Peyer's patch (tissue), 4 donors: ENCODE measurements at regions not wholly inside any gene's neighbourhood (a gene's known extent, or its start where the extent isn't known, plus 50 kb on each side); places are given as distances from the start of the nearest gene placed in this dataset.

Experiments used
- DNase-seq, 3 donors: peaks; one replicate each; pipeline ENCODE4 v3.0.0-alpha.2; 2017 to 2019
- H3K27ac ChIP-seq, 4 donors: fragments of 200-600 bp; sonication (generic); one replicate each; pipeline ENCODE4 v1.5.1; 2016 to 2019
- H3K27me3 ChIP-seq, 2 donors: fragments of 200-600 bp; sonication (generic); one replicate each; pipeline ENCODE4 v1.5.1; 2019
- H3K36me3 ChIP-seq, 3 donors: fragments of 200-600 bp; sonication (generic); one replicate each; pipeline ENCODE4 v1.5.1; 2016 to 2019
- H3K4me1 ChIP-seq, 4 donors: fragments of 200-600 bp; sonication (generic); one replicate each; pipeline ENCODE4 v1.5.1; 2016 to 2019
- H3K4me3 ChIP-seq, 4 donors: fragments of 200-600 bp; sonication (generic); 1 replicate in 3 of 4; 2 replicates in 1 of 4; pipeline ENCODE4 v1.5.1; 2016 to 2019; ENCODE audit warnings: mild to moderate bottlenecking in 1 of 4
- H3K9me3 ChIP-seq, 4 donors: fragments of 200-600 bp; sonication (generic); one replicate each; pipeline ENCODE4 v1.5.1; 2016 to 2019; ENCODE audit warnings: mild to moderate bottlenecking in 1 of 4
- CTCF ChIP-seq, 6 experiments: fragments of 450-650 bp in 4 of 6; fragments of 200-600 bp in 2 of 6; sonication (generic) in 1 of 6; IDR thresholded peaks; one replicate each; pipeline ENCODE4 v1.5.1; 2017 to 2019; ENCODE audit warnings: antibody characterized with exemption in 6 of 6, mild to moderate bottlenecking in 3 of 6, moderate library complexity in 1 of 6
- POLR2A ChIP-seq, 2 donors: fragments of 450-650 bp; IDR thresholded peaks; one replicate each; pipeline ENCODE4 v1.5.1; 2017; ENCODE audit warnings: antibody characterized with exemption in 2 of 2, mild to moderate bottlenecking in 2 of 2, moderate library complexity in 2 of 2

GRCh38 chr21:15254111-15254510 is 189.3 kb upstream of the NRIP1 start:
- no peak overlapping the region for H3K27ac ChIP-seq
- H3K27me3 ChIP-seq = no peaks in the 10 kb centered on the region
- H3K4me3 ChIP-seq = no peak overlapping the region
- H3K4me1 ChIP-seq = no peaks in the 10 kb centered on the region
- no peaks in the 10 kb centered on the region for H3K36me3 ChIP-seq
- no peak for TF ChIP-seq POLR2A (IDR thresholded peaks at IDR 0.05)
- no peak for TF ChIP-seq CTCF (IDR thresholded peaks at IDR 0.05)
- H3K9me3 ChIP-seq = no peaks in the 10 kb centered on the region
- DNase-seq = no peak

GRCh38 chr21:15255261-15255660 is 190.5 kb upstream of the NRIP1 start:
- no peaks in the 10 kb centered on the region for H3K9me3 ChIP-seq
- H3K4me3 ChIP-seq = no peak overlapping the region
- H3K36me3 ChIP-seq = no peaks in the 10 kb centered on the region
- no peak for DNase-seq
- no peaks in the 10 kb centered on the region for H3K4me1 ChIP-seq
- H3K27ac ChIP-seq = no peak overlapping the region
- H3K27me3 ChIP-seq = no peaks in the 10 kb centered on the region
- no peak for TF ChIP-seq CTCF (IDR thresholded peaks at IDR 0.05)
- no peak for TF ChIP-seq POLR2A (IDR thresholded peaks at IDR 0.05)

- TF ChIP-seq POLR2A (IDR thresholded peaks at IDR 0.05) (no peak), CTCF (IDR thresholded peaks at IDR 0.05) (no peak)
- Histone ChIP-seq H3K9me3 (no peaks in the 10 kb centered on the region), H3K4me1 (no peaks in the 10 kb centered on the region), H3K27me3 (no peaks in the 10 kb centered on the region), H3K4me3 (no peak overlapping the region), H3K36me3 (no peaks in the 10 kb centered on the region), H3K27ac (no peak overlapping the region)
- DNase-seq = no peak
Observed at GRCh38 chr21:15255763-15256162, 191.0 kb upstream of the NRIP1 start.

- no peak overlapping the region for H3K27ac ChIP-seq
- no peaks in the 10 kb centered on the region for H3K4me1 ChIP-seq
- no peak for TF ChIP-seq CTCF (IDR thresholded peaks at IDR 0.05)
- no peak for TF ChIP-seq POLR2A (IDR thresholded peaks at IDR 0.05)
- DNase-seq = no peak
- no peaks in the 10 kb centered on the region for H3K27me3 ChIP-seq
- H3K4me3 ChIP-seq = no peak overlapping the region
- H3K9me3 ChIP-seq = no peaks in the 10 kb centered on the region
- no peaks in the 10 kb centered on the region for H3K36me3 ChIP-seq
Observed at GRCh38 chr21:15256996-15257395, 192.2 kb upstream of the NRIP1 start.

- H3K4me1 ChIP-seq = no peaks in the 10 kb centered on the region
Observed at GRCh38 chr21:15257646-15258045, 192.8 kb upstream of the NRIP1 start.

More at GRCh38 chr21:15257646-15258045, 192.8 kb upstream of the NRIP1 start:
- no peaks in the 10 kb centered on the region for H3K9me3 ChIP-seq
- H3K36me3 ChIP-seq = no peaks in the 10 kb centered on the region
- TF ChIP-seq POLR2A (IDR thresholded peaks at IDR 0.05) = no peak
- no peak for TF ChIP-seq CTCF (IDR thresholded peaks at IDR 0.05)
- no peak overlapping the region for H3K4me3 ChIP-seq
- DNase-seq = no peak
- no peaks in the 10 kb centered on the region for H3K27me3 ChIP-seq
- no peak overlapping the region for H3K27ac ChIP-seq
